HG02610 (cell line): ENCODE measurements at regions not wholly inside any gene's neighbourhood (a gene's known extent, or its start where the extent isn't known, plus 50 kb on each side); places are given as distances from the start of the nearest gene placed in this dataset.

Source experiments
- ATAC-seq: cut with Tn5 transposase; IDR thresholded peaks from one replicate; pipeline ENCODE4 v1.9.1; 2021; ENCODE audit warnings: mild to moderate bottlenecking, moderate library complexity; ENCODE audit not compliant: unreplicated experiment

GRCh38 chr4:165666836-165667235, 206.2 kb upstream of the TLL1 start:
- ATAC-seq: no peak

- ATAC-seq: no peak
These were observed 205.1 kb upstream of the TLL1 start for GRCh38 chr4:165667969-165668368.

GRCh38 chr4:165668694-165669093, 204.3 kb upstream of the TLL1 start:
- ATAC-seq: no peak

- no peak for ATAC-seq
These were observed 196.0 kb upstream of the TLL1 start for GRCh38 chr4:165677081-165677480.

- no peak for ATAC-seq
These were observed 194.7 kb upstream of the TLL1 start for GRCh38 chr4:165678236-165678935.

GRCh38 chr4:165678936-165679325, 194.1 kb upstream of the TLL1 start:
- ATAC-seq: no peak

- ATAC-seq: no peak
These were observed 192.2 kb upstream of the TLL1 start for GRCh38 chr4:165680821-165681220.

GRCh38 chr4:165682611-165683010, 190.4 kb upstream of the TLL1 start:
- no peak for ATAC-seq

GRCh38 chr4:165684177-165684805, 188.7 kb upstream of the TLL1 start:
- no peak for ATAC-seq

- ATAC-seq: no peak
These were observed 186.3 kb upstream of the TLL1 start for GRCh38 chr4:165686756-165687155.

GRCh38 chr4:165689159-165689558, 183.9 kb upstream of the TLL1 start:
- no peak for ATAC-seq

- no peak for ATAC-seq
These were observed 181.0 kb upstream of the TLL1 start for GRCh38 chr4:165692082-165692481.

- no peak for ATAC-seq
These were observed 174.8 kb upstream of the TLL1 start for GRCh38 chr4:165698272-165698671.

- ATAC-seq: no peak
These were observed 174.0 kb upstream of the TLL1 start for GRCh38 chr4:165699055-165699454.

- ATAC-seq: no peak
These were observed 172.2 kb upstream of the TLL1 start for GRCh38 chr4:165700855-165701254.

GRCh38 chr4:165707128-165707527, 165.9 kb upstream of the TLL1 start:
- no peak for ATAC-seq

- ATAC-seq: no peak
These were observed 163.5 kb upstream of the TLL1 start for GRCh38 chr4:165709516-165709915.

- ATAC-seq: no peak
These were observed 163.0 kb upstream of the TLL1 start for GRCh38 chr4:165709973-165710526.

- ATAC-seq: no peak
These were observed 161.6 kb upstream of the TLL1 start for GRCh38 chr4:165711436-165711835.

- ATAC-seq: no peak
These were observed 161.1 kb upstream of the TLL1 start for GRCh38 chr4:165711912-165712311.

GRCh38 chr4:165714650-165715049, 158.4 kb upstream of the TLL1 start:
- ATAC-seq: no peak

GRCh38 chr4:165715211-165715610, 157.8 kb upstream of the TLL1 start:
- no peak for ATAC-seq
